OCI-LY7 (cell line): ENCODE measurements at regions not wholly inside any gene's neighbourhood (a gene's known extent, or its start where the extent isn't known, plus 50 kb on each side); places are given as distances from the start of the nearest gene placed in this dataset.

Experiments
- CTCF ChIP-seq: fragments of 200-600 bp; sonication (generic); conservative IDR thresholded peaks from 2 replicates; pipeline ENCODE4 v1.5.1; 2014; ENCODE audit warnings: mild to moderate bottlenecking, antibody characterized with exemption, low read length, moderate library complexity, mixed read lengths
- EZH2phosphoT487 ChIP-seq: fragments of 200-600 bp; sonication (generic); IDR thresholded peaks from 2 replicates; pipeline ENCODE4 v1.6.1; 2018; ENCODE audit warnings: low read depth, borderline replicate concordance, mild to moderate bottlenecking, mixed run types, antibody characterized with exemption, low read length, moderate library complexity, mixed read lengths

GRCh38 chr2:7539760-7540159, 622.5 kb downstream of the RNF144A start:
- no peak for TF ChIP-seq CTCF
- no peak for TF ChIP-seq EZH2phosphoT487
